MM.1S (cell line): ENCODE measurements at regions not wholly inside any gene's neighbourhood (a gene's known extent, or its start where the extent isn't known, plus 50 kb on each side); places are given as distances from the start of the nearest gene placed in this dataset.

Source experiments
- DNase-seq: peaks from one replicate; pipeline ENCODE4 v3.0.0-alpha.2; 2015
- H2AFZ ChIP-seq: fragments of 300-600 bp; sonication (generic); 2 replicates; pipeline ENCODE4 v1.6.0; 2016; ENCODE audit warnings: antibody characterized with exemption, low read length
- H3F3A ChIP-seq: fragments of 300-600 bp; sonication (generic); 2 replicates; pipeline ENCODE4 v1.6.1; 2016; ENCODE audit warnings: mild to moderate bottlenecking, antibody characterized with exemption, low read length, moderate library complexity, mixed read lengths; ENCODE audit not compliant: insufficient read depth
- H3K27ac ChIP-seq: fragments of 300-600 bp; sonication (generic); 2 replicates; pipeline ENCODE4 v1.5.1; 2016; ENCODE audit warnings: mild to moderate bottlenecking, low read length
- H3K27me3 ChIP-seq: fragments of 300-600 bp; sonication (generic); replicated peaks from 2 replicates; pipeline ENCODE4 v1.6.0; 2016; ENCODE audit warnings: low read length; ENCODE audit not compliant: insufficient read depth
- H3K36me3 ChIP-seq: fragments of 300-600 bp; sonication (generic); replicated peaks from 2 replicates; pipeline ENCODE4 v1.6.1; 2016; ENCODE audit warnings: mild to moderate bottlenecking, low read length, mixed read lengths; ENCODE audit not compliant: insufficient read depth
- H3K4me1 ChIP-seq: fragments of 300-600 bp; sonication (generic); 2 replicates; pipeline ENCODE4 v1.6.1; 2016; ENCODE audit warnings: low read length, mixed read lengths
- H3K4me2 ChIP-seq: fragments of 300-600 bp; sonication (generic); 2 replicates; pipeline ENCODE4 v1.6.0; 2016; ENCODE audit warnings: low read depth, low read length
- H3K4me3 ChIP-seq: fragments of 300-600 bp; sonication (generic); 2 replicates; pipeline ENCODE4 v1.5.1; 2016; ENCODE audit warnings: low read length, mixed read lengths
- H3K79me2 ChIP-seq: fragments of 300-600 bp; sonication (generic); 2 replicates; pipeline ENCODE4 v1.6.1; 2016; ENCODE audit warnings: mixed run types, low read length, mixed read lengths
- H3K9ac ChIP-seq: fragments of 300-600 bp; sonication (generic); 2 replicates; pipeline ENCODE4 v1.6.1; 2016; ENCODE audit warnings: low read length, mixed read lengths
- H3K9me2 ChIP-seq: fragments of 300-600 bp; sonication (generic); replicated peaks from 2 replicates; pipeline ENCODE4 v1.6.1; 2016; ENCODE audit warnings: mild to moderate bottlenecking, low read length, mixed read lengths; ENCODE audit not compliant: insufficient read depth
- H3K9me3 ChIP-seq: fragments of 300-600 bp; sonication (generic); replicated peaks from 2 replicates; pipeline ENCODE4 v1.6.1; 2016; ENCODE audit warnings: mild to moderate bottlenecking, low read length, mixed read lengths; ENCODE audit not compliant: insufficient read depth
- H4K20me1 ChIP-seq: fragments of 300-600 bp; sonication (generic); 2 replicates; pipeline ENCODE4 v1.6.1; 2016; ENCODE audit warnings: mild to moderate bottlenecking, low read length, moderate library complexity, mixed read lengths; ENCODE audit not compliant: insufficient read depth
- CTCF ChIP-seq: fragments of 300-600 bp; sonication (generic); IDR thresholded peaks from 2 replicates; pipeline ENCODE4 v1.5.1; 2016; ENCODE audit warnings: antibody characterized with exemption, low read length, mixed read lengths
- EZH2 ChIP-seq: fragments of 300-600 bp; sonication (generic); optimal IDR thresholded peaks from 2 replicates; pipeline ENCODE3; 2017; ENCODE audit warnings: low read depth, mild to moderate bottlenecking, antibody characterized with exemption, low read length, mixed read lengths
- EZH2phosphoT487 ChIP-seq: fragments of 300-600 bp; sonication (generic); IDR thresholded peaks from 2 replicates; pipeline ENCODE4 v1.6.1; 2018; ENCODE audit warnings: antibody characterized with exemption, low read length

- Histone ChIP-seq H3F3A (no peaks in the 10 kb centered on the region), H3K9me2 (no peaks in the 10 kb centered on the region), H3K4me2 (no peak overlapping the region), H3K79me2 (no peaks in the 10 kb centered on the region), H3K4me1 (no peaks in the 10 kb centered on the region), H4K20me1 (no peaks in the 10 kb centered on the region), H3K9me3 (no peaks in the 10 kb centered on the region), H3K9ac (no peak overlapping the region), H3K27me3 (no peaks in the 10 kb centered on the region), H3K27ac (no peak overlapping the region), H3K36me3 (no peaks in the 10 kb centered on the region), H3K4me3 (no peak overlapping the region), H2AFZ (no peak overlapping the region)
- TF ChIP-seq EZH2, result no peak
- no peak for TF ChIP-seq CTCF
- no peak for TF ChIP-seq EZH2phosphoT487
- DNase-seq, result no peak
Measured at GRCh38 chr13:73251626-73252265, 192.9 kb downstream of the KLF5 start.

GRCh38 chr13:73250061-73250460, 191.3 kb downstream of the KLF5 start:
- Histone ChIP-seq H3K4me3 (no peak overlapping the region), H3F3A (no peaks in the 10 kb centered on the region), H3K9ac (no peak overlapping the region), H3K4me2 (no peak overlapping the region), H3K4me1 (no peaks in the 10 kb centered on the region), H3K9me3 (no peaks in the 10 kb centered on the region), H2AFZ (no peak overlapping the region), H3K79me2 (no peaks in the 10 kb centered on the region), H3K27ac (no peak overlapping the region), H3K36me3 (no peaks in the 10 kb centered on the region), H3K9me2 (no peaks in the 10 kb centered on the region), H3K27me3 (no peaks in the 10 kb centered on the region), H4K20me1 (no peaks in the 10 kb centered on the region)
- DNase-seq, result no peak
- TF ChIP-seq EZH2, result no peak
- no peak for TF ChIP-seq CTCF
- no peak for TF ChIP-seq EZH2phosphoT487

GRCh38 chr13:73248711-73249580, 190.1 kb downstream of the KLF5 start:
- Histone ChIP-seq H3K4me2 (no peak overlapping the region), H3K27me3 (no peaks in the 10 kb centered on the region), H4K20me1 (no peaks in the 10 kb centered on the region), H2AFZ (no peak overlapping the region), H3K9me3 (no peaks in the 10 kb centered on the region), H3F3A (no peaks in the 10 kb centered on the region), H3K4me1 (no peaks in the 10 kb centered on the region), H3K36me3 (no peaks in the 10 kb centered on the region), H3K9me2 (no peaks in the 10 kb centered on the region), H3K9ac (no peak overlapping the region), H3K4me3 (no peak overlapping the region), H3K27ac (no peak overlapping the region), H3K79me2 (no peaks in the 10 kb centered on the region)
- DNase-seq, result no peak
- TF ChIP-seq EZH2phosphoT487 (no peak), EZH2 (no peak), CTCF (no peak)
